NCI-H226 (cell line): ENCODE measurements at regions not wholly inside any gene's neighbourhood (a gene's known extent, or its start where the extent isn't known, plus 50 kb on each side); places are given as distances from the start of the nearest gene placed in this dataset.
A peak's percentile ranks its signal among the peaks of the same experiment; 100 is the strongest.
"Not testable (repeated sequence)": the region's sequence is repeated elsewhere in the genome, so short reads cannot be mapped to it uniquely, and the experiment has no call there.

Experiments used
- DNase-seq: peaks from one replicate; pipeline ENCODE4 v3.0.0-alpha.2; 2015

- peak; percentile 14 for DNase-seq
Measured at GRCh38 chr19:28614634-28615545, 598.1 kb downstream of the UQCRFS1 start.

DNA sequence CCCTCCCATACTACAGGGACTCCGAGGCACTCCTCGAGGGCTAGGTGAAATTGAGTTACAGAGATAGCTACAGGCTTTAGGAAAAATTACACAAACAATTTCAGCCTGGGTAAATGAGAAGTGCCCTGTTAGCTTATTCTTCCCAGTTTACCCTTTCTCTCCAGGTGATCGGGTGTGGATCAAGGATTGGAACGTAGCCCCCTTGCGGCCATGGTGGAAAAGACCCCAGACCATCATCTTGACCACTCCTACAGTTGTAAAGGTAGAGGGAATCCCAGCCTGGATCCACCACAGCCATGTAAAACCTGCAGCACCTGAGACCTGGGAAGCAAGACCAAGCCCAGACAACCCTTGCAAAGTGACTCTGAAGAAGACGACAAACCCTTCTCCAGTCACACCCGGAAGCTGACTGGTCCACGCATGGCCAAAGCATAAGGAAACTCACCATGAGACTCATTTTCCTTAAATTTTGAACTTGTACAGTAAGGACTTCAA, 600.6 kb downstream of the UQCRFS1 start:
- DNase-seq = no peak

DNA sequence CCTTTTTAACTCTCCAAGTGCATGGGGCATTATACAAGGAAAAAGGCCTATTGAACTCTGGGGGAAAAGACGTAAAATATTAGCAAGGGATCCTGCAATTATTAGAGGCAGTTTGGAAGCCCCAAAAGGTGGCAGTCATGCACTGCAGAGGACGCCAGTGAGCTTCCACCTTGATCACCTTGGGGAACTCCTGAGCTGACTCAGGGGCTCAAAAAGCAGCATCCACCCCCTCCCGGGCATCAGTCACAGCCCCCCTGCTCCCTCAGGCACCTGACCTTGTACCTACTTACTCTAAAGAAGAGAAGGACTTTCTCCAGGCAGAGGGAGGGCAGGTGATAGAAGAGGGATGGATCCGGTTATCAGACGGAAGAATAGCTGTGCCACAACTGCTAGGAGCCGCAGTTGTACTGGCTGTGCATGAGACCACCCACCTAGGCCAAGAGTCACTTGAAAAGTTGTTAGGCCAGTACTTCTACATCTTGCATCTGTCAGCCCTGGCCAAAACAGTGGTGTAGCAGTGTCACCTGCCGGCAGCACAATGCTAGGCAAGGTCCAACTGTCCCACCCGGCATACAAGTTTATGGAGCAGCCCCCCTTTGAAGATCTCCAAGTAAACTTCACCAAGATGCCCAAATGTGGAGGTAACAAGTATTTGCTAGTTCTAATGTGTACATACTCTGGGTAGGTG, 601.6 kb downstream of the UQCRFS1 start:
- not testable (repeated sequence) for DNase-seq

DNA sequence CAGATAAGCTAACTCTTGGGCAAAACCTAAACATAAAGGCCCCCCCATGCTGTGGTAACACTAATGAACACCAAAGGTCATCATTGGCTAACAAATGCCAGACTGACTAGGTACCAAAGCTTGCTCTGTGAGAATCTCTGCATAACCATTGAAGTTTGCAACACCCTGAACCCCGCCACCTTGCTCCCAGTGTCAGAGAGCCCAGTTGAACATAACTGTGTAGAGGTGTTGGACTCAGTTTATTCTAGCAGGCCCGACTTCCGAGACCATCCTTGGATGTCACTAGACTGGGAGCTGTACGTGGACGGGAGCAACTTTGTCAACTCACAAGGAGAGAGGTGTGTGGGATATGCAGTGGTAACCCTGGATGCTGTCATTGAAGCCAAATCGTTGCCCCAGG, 602.2 kb downstream of the UQCRFS1 start:
- no peak for DNase-seq

- DNase-seq = no peak
Measured at GRCh38 chr19:28609944-28610343, 603.0 kb downstream of the UQCRFS1 start.

- DNase-seq = no peak
Measured at GRCh38 chr19:28609091-28609755, 603.7 kb downstream of the UQCRFS1 start.

- DNase-seq = no peak
Measured at GRCh38 chr19:28608292-28608691, 604.7 kb downstream of the UQCRFS1 start.

DNA sequence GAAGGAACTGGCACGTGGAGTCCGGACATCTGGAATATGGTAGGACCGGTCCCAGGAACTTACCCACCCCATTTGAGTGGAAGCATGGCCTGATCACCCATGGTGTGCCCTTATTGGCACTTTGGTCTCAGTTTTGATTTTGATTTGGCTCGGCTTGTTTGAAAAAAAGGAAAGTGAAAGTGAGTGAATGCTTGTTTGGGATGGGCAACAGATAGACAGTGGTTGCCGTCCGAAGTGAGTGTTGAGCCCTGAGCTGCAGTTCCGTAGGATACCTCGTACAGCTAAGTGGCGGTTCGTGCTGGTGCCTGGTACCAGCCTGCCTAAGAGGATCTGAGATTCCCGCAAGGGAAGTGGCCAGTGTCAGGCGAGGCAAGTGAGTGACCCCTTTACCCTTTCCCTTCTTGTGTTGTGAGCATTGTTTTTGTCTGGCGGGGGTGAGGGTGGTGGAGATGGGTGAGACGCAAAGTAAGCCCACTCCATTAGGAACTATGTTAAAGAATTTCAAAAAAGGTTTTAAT, 605.8 kb downstream of the UQCRFS1 start:
- DNase-seq = no peak

- no peak for DNase-seq
Measured at GRCh38 chr19:28606269-28607032, 606.5 kb downstream of the UQCRFS1 start.

DNA sequence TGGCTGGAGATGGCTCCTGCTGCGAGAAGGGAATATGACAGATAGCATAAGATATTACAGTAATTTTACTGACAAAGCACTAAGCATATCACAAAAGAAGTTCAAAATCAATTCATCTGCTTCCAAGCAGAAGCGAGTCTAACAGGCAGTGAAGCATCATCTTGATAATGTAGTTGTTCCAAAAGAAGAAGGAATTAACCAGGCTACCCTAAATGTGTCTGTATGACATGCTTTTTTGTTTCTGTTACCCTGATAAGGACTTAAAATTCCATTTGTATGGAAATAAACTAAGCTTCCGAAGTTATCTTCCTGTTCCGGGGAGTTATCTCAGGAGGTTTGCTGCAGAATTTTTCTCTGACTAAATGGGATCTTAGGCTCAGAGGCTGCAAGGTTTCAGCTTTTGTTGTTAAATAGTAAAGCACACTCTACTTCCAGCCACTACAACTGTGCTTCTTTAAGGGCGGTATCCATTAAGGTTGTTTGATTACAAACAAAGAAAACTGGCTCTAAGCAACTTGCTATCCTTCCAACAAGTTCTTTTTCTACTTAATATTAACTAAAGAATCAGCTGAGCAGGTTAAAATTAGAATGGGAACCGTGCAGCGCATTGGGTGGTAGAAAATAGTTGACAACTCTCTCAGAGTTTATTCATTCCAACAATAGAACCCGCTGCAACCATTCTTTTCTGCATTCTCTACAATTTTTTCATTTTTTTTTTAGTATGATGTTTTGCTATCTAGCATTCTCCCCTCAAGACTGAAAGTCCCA, 607.3 kb downstream of the UQCRFS1 start:
- DNase-seq = no peak

- no peak for DNase-seq
Measured at GRCh38 chr19:28603453-28603852, 609.5 kb downstream of the UQCRFS1 start.

DNA sequence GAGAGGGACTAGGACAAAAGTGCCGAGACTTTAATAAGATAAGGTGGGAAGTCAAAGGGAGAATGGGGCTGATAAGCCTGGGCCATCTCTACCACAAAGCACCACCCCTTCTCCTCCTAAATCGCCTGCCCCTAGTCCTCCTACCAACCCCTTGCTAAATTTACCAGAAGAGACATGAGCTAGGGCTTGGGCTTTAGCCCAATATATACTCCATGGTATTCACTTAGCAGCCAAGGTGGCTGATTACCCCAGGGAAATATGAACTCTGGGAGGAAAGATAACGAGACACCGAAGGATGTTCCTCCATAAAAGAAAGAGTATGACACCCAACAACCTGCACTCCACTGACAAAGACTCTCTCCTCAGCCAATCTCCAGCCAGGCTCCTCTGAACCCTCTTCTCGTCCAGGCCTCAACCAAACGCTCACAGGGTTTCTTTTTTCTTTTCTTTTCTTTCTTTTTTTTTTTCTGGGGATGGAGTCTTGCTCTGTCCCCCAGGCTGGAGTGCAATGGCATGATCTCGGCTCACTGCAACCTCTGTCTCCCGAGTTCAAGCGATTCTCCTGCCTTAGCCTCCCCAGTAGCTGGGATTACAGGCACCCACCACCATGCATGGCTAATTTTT, 610.2 kb downstream of the UQCRFS1 start:
- no peak for DNase-seq

DNA sequence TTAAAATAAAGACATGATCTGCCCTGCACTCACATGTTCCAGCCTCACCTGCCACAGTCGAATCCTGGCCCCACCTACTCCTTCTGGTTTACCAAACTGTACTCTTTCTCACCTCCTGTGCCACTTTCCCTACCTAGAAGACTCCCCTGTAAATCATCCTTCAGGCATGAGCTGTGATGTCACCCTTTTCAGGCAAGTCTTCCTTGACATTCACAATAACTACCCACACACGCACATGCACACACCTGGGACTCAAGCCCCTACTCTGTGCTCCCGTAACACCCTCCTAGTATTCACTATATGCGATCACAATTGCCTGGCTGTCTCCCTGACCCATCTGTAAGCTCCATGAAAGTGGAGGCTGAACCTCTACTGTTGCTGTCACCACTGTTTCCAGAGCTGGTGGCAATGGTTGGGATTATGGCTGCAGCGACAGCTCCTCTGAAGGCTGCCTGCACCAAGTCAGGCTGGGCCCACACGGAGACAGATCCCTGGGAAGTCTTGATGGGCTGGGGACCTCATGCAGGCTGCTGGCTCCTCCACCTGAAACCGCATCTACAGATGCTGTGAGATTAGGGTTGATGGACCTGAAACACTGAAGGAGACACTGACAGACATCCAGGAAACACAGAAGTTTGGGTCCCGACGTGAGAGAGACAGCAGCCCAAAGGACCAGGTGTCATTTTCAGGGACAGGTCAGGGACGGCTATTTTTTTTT, 611.1 kb downstream of the UQCRFS1 start:
- DNase-seq = no peak

DNA sequence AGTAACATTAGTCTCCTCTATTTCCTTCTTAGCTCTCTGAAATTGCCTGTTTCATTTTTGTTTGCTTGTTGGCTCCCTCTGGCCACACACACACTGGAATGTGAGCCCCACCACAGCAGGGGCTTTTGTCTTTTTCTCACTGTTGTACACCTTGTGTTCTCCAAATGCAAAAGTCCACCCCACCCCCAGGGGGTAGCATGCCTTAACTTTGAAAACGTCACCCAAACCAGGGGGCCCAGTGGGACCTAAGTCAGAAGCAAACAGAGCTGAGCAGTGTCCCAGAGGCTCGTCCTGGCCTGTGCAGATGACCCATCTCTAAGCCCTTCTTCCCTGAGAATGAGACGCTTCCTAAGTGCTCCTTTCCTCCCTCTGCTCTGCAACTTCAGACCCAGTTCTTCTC, 614.1 kb downstream of the UQCRFS1 start:
- DNase-seq = no peak

- DNase-seq = no peak
Measured at GRCh38 chr19:28596561-28597071, 616.3 kb downstream of the UQCRFS1 start.

- no peak for DNase-seq
Measured at GRCh38 chr19:28595722-28596480, 617.0 kb downstream of the UQCRFS1 start.

GRCh38 chr19:28594737-28595136, 618.2 kb downstream of the UQCRFS1 start:
- DNase-seq = no peak

DNA sequence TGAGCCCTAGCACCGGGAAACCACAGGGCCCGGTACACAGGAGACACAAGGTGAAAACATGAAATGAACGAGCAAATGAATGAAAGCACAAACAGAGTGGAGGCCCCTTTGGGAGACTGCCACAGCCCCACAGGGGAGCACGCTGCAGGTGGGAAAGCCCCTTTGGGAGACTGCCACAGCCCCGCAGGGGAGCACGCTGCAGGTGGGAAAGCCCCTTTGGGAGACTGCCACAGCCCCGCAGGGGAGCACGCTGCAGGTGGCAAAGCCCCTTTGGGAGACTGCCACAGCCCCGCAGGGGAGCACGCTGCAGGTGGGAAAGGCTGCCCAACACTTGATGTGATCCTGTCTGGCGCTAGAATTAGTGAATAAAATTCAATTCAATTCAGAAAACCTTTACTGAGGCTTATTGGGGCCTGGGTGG, 623.0 kb downstream of the UQCRFS1 start:
- DNase-seq = not testable (repeated sequence)

- no peak for DNase-seq
Measured at GRCh38 chr19:28586474-28586873, 626.5 kb downstream of the UQCRFS1 start.
